GM23338 (cell line): ENCODE measurements at regions not wholly inside any gene's neighbourhood (a gene's known extent, or its start where the extent isn't known, plus 50 kb on each side); places are given as distances from the start of the nearest gene placed in this dataset.

ENCODE experiments used
- CREB1 ChIP-seq: fragments of 250-450 bp; sonication (Bioruptor Pico); IDR thresholded peaks from 2 replicates; pipeline ENCODE4 v1.5.0; 2020; ENCODE audit warnings: low read depth, mild to moderate bottlenecking, moderate library complexity
- CTCF ChIP-seq, 2 experiments: fragments of 200-600 bp in 1 of 2; sonication (generic) in 1 of 2; conservative IDR thresholded peaks; 2 replicates each; pipeline versions ENCODE4 v1.5.1 to v1.6.1; 2016 to 2017; ENCODE audit warnings: antibody characterized with exemption in 2 of 2, low read depth in 2 of 2, mild to moderate bottlenecking in 2 of 2, moderate library complexity in 1 of 2
- ETS1 ChIP-seq: IDR thresholded peaks from 2 replicates; pipeline ENCODE4 v1.6.1; 2016; ENCODE audit warnings: antibody characterized with exemption
- EZH2 ChIP-seq: fragments of 200-600 bp; sonication (generic); IDR thresholded peaks from one replicate; pipeline ENCODE4 v1.8.0; 2017; ENCODE audit warnings: antibody characterized with exemption, mild to moderate bottlenecking, low read depth; ENCODE audit not compliant: unreplicated experiment
- EZH2phosphoT487 ChIP-seq: fragments of 200-600 bp; sonication (generic); IDR thresholded peaks from one replicate; pipeline ENCODE4 v1.8.1; 2018; ENCODE audit warnings: antibody characterized with exemption; ENCODE audit not compliant: unreplicated experiment
- JUNB ChIP-seq: IDR thresholded peaks from one replicate; pipeline ENCODE4 v1.6.1; 2016; ENCODE audit warnings: antibody characterized with exemption; ENCODE audit not compliant: unreplicated experiment
- NANOG ChIP-seq: IDR thresholded peaks from 2 replicates; pipeline ENCODE4 v1.6.1; 2016; ENCODE audit warnings: antibody characterized with exemption, borderline replicate concordance
- POLR2AphosphoS5 ChIP-seq: IDR thresholded peaks from 2 replicates; pipeline ENCODE4 v1.6.1; 2016; ENCODE audit warnings: antibody characterized with exemption, low read depth
- REST ChIP-seq: IDR thresholded peaks from one replicate; pipeline ENCODE4 v1.6.1; 2018; ENCODE audit warnings: antibody characterized with exemption; ENCODE audit not compliant: unreplicated experiment
- STAT1 ChIP-seq: IDR thresholded peaks from one replicate; pipeline ENCODE4 v1.6.1; 2016; ENCODE audit warnings: antibody characterized with exemption; ENCODE audit not compliant: unreplicated experiment
- ZNF114 ChIP-seq: fragments of 250-450 bp; sonication (Bioruptor Pico); IDR thresholded peaks from 2 replicates; pipeline ENCODE4 v1.5.0; 2020; ENCODE audit warnings: mild to moderate bottlenecking, moderate library complexity

GRCh38 chrX:78592030-78592429, 67.1 kb downstream of the RTL3 start:
- TF ChIP-seq NANOG (no peak), CTCF (conservative IDR thresholded peaks at IDR 0.05; ENCODE audit: low read depth in 2 of 2) (no peak), STAT1 (no peak), POLR2AphosphoS5 (no peak), EZH2 (no peak), ETS1 (no peak), JUNB (no peak), CREB1 (CRISPR knock-in tag) (no peak), EZH2phosphoT487 (no peak), ZNF114 (CRISPR knock-in tag) (no peak), REST (no peak)
